ENCODE measurements at regions not wholly inside any gene's neighbourhood (a gene's known extent, or its start where the extent isn't known, plus 50 kb on each side); places are given as distances from the start of the nearest gene placed in this dataset.
A peak's percentile ranks its signal among the peaks of the same experiment; 100 is the strongest.

DNA sequence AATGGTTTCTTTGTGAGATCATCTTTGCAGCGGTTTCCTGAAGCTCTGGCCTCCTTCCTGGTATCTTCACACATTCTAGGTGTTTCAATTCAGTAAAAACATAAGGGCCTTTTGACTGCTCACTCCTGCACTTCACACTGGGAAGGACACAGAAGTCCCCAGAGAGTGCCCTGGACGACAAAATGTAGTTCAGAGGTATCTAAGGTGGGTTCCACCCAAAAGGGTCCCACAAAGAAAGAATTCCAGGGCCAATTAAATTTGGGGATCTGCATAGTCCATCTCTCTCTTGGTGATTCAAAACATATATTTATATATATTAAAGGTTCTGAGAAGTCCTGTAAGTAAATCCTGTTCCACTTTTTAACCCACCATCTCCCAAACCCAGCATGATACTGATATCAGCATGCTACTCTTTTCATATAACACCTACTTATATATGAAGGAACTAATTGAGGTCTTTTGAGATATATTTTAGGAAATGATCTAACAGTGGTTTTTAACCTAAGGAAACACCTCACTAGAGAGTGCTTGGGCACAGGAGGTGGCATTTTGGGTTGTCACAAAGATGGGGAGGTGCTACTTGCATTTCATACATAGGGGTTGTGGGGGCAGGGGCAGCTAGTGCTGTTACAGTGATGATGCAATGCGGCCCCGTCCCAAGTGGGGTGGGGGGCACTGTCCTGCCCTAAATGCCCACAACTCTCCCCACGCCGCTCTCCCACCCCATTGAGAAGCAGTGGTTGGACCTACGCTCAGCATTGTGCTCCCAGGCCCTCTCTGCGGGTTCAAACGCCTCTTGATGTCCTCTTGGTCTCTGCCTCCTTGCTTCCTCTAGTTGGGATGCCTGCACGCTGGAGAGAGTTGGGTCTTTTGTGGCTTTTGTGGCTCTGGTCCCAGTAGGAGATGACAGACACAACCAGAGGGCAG lies 109.4 kb downstream of the ARF6 start:
- Histone ChIP-seq H3K14ac (ENCODE audit: insufficient read length) (no peak overlapping the region), H3K4me3 (ENCODE audit: extremely low read depth in 1 of 4, insufficient read depth in 2 of 4, low read depth in 3 of 4, low read length in 4 of 4) (peak overlapping the region in 1 of 4 experiments; percentile 61; a peak in 1 of 8 replicates), H3K9ac (replicated peaks in 1 of 4; ENCODE audit: extremely low read depth in 1 of 4, low read depth in 3 of 4, low read length in 3 of 4) (no peak overlapping the region), H4K5ac (ENCODE audit: insufficient read length, low read depth, low read length) (no peak overlapping the region), H2BK12ac (ENCODE audit: low read depth, low read length) (peak overlapping the region; percentile 96), H4K91ac (replicated peaks; ENCODE audit: insufficient read length, low read length) (no peak overlapping the region), H3K4ac (replicated peaks; ENCODE audit: insufficient read length, low read depth, low read length) (no peak overlapping the region), H2BK120ac (replicated peaks; ENCODE audit: low read depth, low read length) (no peak overlapping the region), H3K23ac (ENCODE audit: insufficient read length) (no peak overlapping the region), H2AFZ (ENCODE audit: low read length) (no peak overlapping the region), H3K36me3 (ENCODE audit: control insufficient read depth in 2 of 4, insufficient read depth in 4 of 4, low read length in 3 of 4) (no peaks in the 10 kb centered on the region), H3K79me2 (ENCODE audit: control insufficient read depth in 1 of 2, insufficient read depth in 2 of 2, low read length in 2 of 2) (no peaks in the 10 kb centered on the region), H3K4me1 (replicated peaks in 1 of 4; ENCODE audit: control insufficient read depth in 3 of 4, insufficient read depth in 4 of 4, low read length in 3 of 4) (peaks cover 12 to 23% (median 18%) of the 10 kb centered on the region in 4 experiments; a peak in 5 of 7 replicates), H4K8ac (ENCODE audit: extremely low read depth, insufficient read depth, low read length) (no peak overlapping the region), H3K9me3 (ENCODE audit: insufficient read depth in 2 of 2, low read depth in 1 of 2, low read length in 1 of 2) (no peaks in the 10 kb centered on the region), H2AK5ac (ENCODE audit: low read depth, low read length) (no peak overlapping the region; the same call in 1 of the 2 replicates), H3K27me3 (replicated peaks in 1 of 4; ENCODE audit: control insufficient read depth in 3 of 4, extremely low read depth in 1 of 4, insufficient read depth in 3 of 4, low read length in 3 of 4) (peaks cover 0 to 25% (median 17%) of the 10 kb centered on the region in 4 experiments; a peak in 6 of 7 replicates), H3K27ac (ENCODE audit: low read depth, low read length) (no peak overlapping the region), H3K23me2 (ENCODE audit: low read depth, low read length) (peaks cover 4% of the 10 kb centered on the region; the same call in 1 of the 2 replicates), H2BK15ac (ENCODE audit: low read length) (peak overlapping the region; percentile 65; the same call in 1 of the 2 replicates), H3K56ac (replicated peaks; ENCODE audit: insufficient read length, low read depth, low read length) (no peak overlapping the region), H2BK20ac (ENCODE audit: low read length) (peak overlapping the region; percentile 3; the same call in 1 of the 2 replicates), H3K4me2 (ENCODE audit: insufficient read depth in 1 of 2, low read depth in 2 of 2, low read length in 2 of 2) (peak overlapping the region; percentile 58 to 72; a peak in 3 of 4 replicates), H2BK5ac (ENCODE audit: low read depth, low read length) (no peak overlapping the region), H3K79me1 (ENCODE audit: low read depth, low read length) (no peaks in the 10 kb centered on the region), H4K20me1 (replicated peaks in 1 of 2; ENCODE audit: control insufficient read depth in 1 of 2, insufficient read depth in 2 of 2, low read length in 2 of 2) (no peaks in the 10 kb centered on the region), H3K18ac (ENCODE audit: extremely low read depth, low read length) (no peak overlapping the region)
- ChIA-PET POLR2A (ENCODE audit: partially characterized antibody) (interaction anchor here (1.0 to 1.4 kb wide), 2 partner anchors 110 to 141 kb away, joined by 3 to 6 read pairs; no protein-coding TSS in a partner anchor), CTCF (ENCODE audit: partially characterized antibody) (interaction anchor here (0.8 to 1.2 kb wide), 2 partner anchors 16 to 138 kb away, joined by 3 to 4 read pairs; no protein-coding TSS in a partner anchor)
- FAIRE-seq (no peak), DNase-seq (ENCODE audit: low read depth in 1 of 2, low spot score in 2 of 2) (no peak)
- no peak for TF ChIP-seq KDM1A (IDR thresholded peaks at IDR 0.05; ENCODE audit: borderline replicate concordance, low read length)
- TF ChIP-seq SIRT6 (IDR thresholded peaks at IDR 0.05; ENCODE audit: low read length): no peak
- TF ChIP-seq SRF (IDR thresholded peaks at IDR 0.05; ENCODE audit: low read depth, low read length): no peak
- TF ChIP-seq SIN3A (conservative IDR thresholded peaks at IDR 0.05 in 1 of 2, IDR thresholded peaks at IDR 0.05 in 1 of 2; ENCODE audit: low read depth in 1 of 2, low read length in 2 of 2): no peak
- TF ChIP-seq SUZ12 (IDR thresholded peaks at IDR 0.05; ENCODE audit: low read length): no peak
- no peak for TF ChIP-seq POU5F1 (IDR thresholded peaks at IDR 0.05; ENCODE audit: low read depth, low read length)
- TF ChIP-seq GTF2F1 (IDR thresholded peaks at IDR 0.05; ENCODE audit: borderline replicate concordance, low read depth, low read length): no peak
- TF ChIP-seq CTCF (IDR thresholded peaks at IDR 0.05; ENCODE audit: control extremely low read depth in 1 of 3, insufficient read depth in 1 of 3, low read depth in 1 of 3, low read length in 3 of 3): no peak
- 93% methylated on average over 10 of the region's 10 CpGs; no CpG with 5 or more reads in 1 of the 2 experiments for whole genome bisulfite sequencing, 2 experiments (ENCODE audit: extremely low coverage in 1 of 2, insufficient coverage in 1 of 2, insufficient read length in 1 of 2, insufficient replicate concordance in 2 of 2, low coverage in 1 of 2, low lambda C conversion rate in 2 of 2, missing lambda C conversion rate in 1 of 2)

Measured in H1 (cell line).